IMR-90 (cell line): ENCODE measurements at regions not wholly inside any gene's neighbourhood (a gene's known extent, or its start where the extent isn't known, plus 50 kb on each side); places are given as distances from the start of the nearest gene placed in this dataset.

Experiments used
- ATAC-seq: fragments of 200-7000 bp; cut with Tn5 transposase; 2 replicates; pipeline ENCODE4 v1.9.1; 2020; ENCODE audit warnings: low read depth, mild to moderate bottlenecking, moderate library complexity
- BruUV-seq: library from RNA; stranded (reverse); fragments of 400-500 nt; replicated peaks from 2 replicates; lab custom pipeline; 2021; lab: Mats Ljungman, UMichigan
- CTCF ChIA-PET: fragments of 300-600 bp; formaldehyde crosslinking; extraction: SDS; loops from one replicate; lab custom pipeline; 2021; ENCODE audit warnings: antibody characterized with exemption; lab: Yijun Ruan, JAX
- POLR2A ChIA-PET: fragments of 300-600 bp; sonication (Branson Sonifier 250); formaldehyde crosslinking; loops from one replicate; lab custom pipeline; 2022; ENCODE audit warnings: antibody characterized with exemption; ENCODE audit not compliant: unreplicated experiment; lab: Charles Lee
- DNase-seq: peaks from one replicate; pipeline ENCODE4 v3.0.0; 2013
- H2AFZ ChIP-seq: replicated peaks from 2 replicates; pipeline ENCODE3; 2013; ENCODE audit warnings: low read length, mild to moderate bottlenecking; ENCODE audit not compliant: poor library complexity
- H2AK5ac ChIP-seq: 2 replicates; pipeline ENCODE4 v1.6.1; 2013; ENCODE audit warnings: low read depth, low read length, inconsistent platforms
- H2AK9ac ChIP-seq: replicated peaks from 2 replicates; pipeline ENCODE3; 2013; ENCODE audit warnings: mild to moderate bottlenecking, low read depth, low read length, moderate library complexity; ENCODE audit not compliant: poor library complexity
- H2BK120ac ChIP-seq: 2 replicates; pipeline ENCODE4 v1.6.1; 2013; ENCODE audit warnings: low read depth, low read length, inconsistent platforms
- H2BK15ac ChIP-seq: 3 replicates; pipeline ENCODE4 v1.6.1; 2013; ENCODE audit warnings: low read depth, low read length, inconsistent platforms
- H2BK20ac ChIP-seq: 2 replicates; pipeline ENCODE4 v1.6.1; 2013; ENCODE audit warnings: low read depth, mild to moderate bottlenecking, inconsistent platforms, low read length, moderate library complexity
- H2BK5ac ChIP-seq: 2 replicates; pipeline ENCODE4 v1.6.1; 2013; ENCODE audit warnings: mild to moderate bottlenecking, low read depth, low read length, inconsistent platforms; ENCODE audit not compliant: poor library complexity, severe bottlenecking
- H3K14ac ChIP-seq: replicated peaks from 2 replicates; pipeline ENCODE4 v1.6.1; 2013; ENCODE audit warnings: low read depth, low read length, inconsistent platforms
- H3K18ac ChIP-seq: 2 replicates; pipeline ENCODE4 v1.6.1; 2013; ENCODE audit warnings: low read depth, low read length, control low read depth
- H3K23ac ChIP-seq: 2 replicates; pipeline ENCODE4 v1.6.1; 2013; ENCODE audit warnings: low read depth, low read length, inconsistent platforms
- H3K27ac ChIP-seq: 2 replicates; pipeline ENCODE4 v1.5.1; 2013; ENCODE audit warnings: mild to moderate bottlenecking, control low read depth, low read length; ENCODE audit not compliant: insufficient read depth
- H3K27me3 ChIP-seq: 2 replicates; pipeline ENCODE4 v1.6.1; 2013; ENCODE audit warnings: low read length; ENCODE audit not compliant: control insufficient read depth, insufficient read depth
- H3K36me3 ChIP-seq: 2 replicates; pipeline ENCODE4 v1.6.1; 2013; ENCODE audit warnings: low read length, mixed read lengths; ENCODE audit not compliant: control insufficient read depth, insufficient read depth
- H3K4ac ChIP-seq: 2 replicates; pipeline ENCODE4 v1.6.1; 2013; ENCODE audit warnings: low read depth, low read length, inconsistent platforms
- H3K4me1 ChIP-seq: 2 replicates; pipeline ENCODE4 v1.6.1; 2013; ENCODE audit warnings: low read length, mixed read lengths; ENCODE audit not compliant: control insufficient read depth, insufficient read depth
- H3K4me2 ChIP-seq: 2 replicates; pipeline ENCODE4 v1.6.1; 2013; ENCODE audit warnings: low read depth, mild to moderate bottlenecking, control low read depth, low read length, moderate library complexity
- H3K4me3 ChIP-seq: 2 replicates; pipeline ENCODE4 v1.5.1; 2013; ENCODE audit warnings: low read depth, mild to moderate bottlenecking, control low read depth, low read length, moderate library complexity; ENCODE audit not compliant: insufficient read depth
- H3K56ac ChIP-seq: 2 replicates; pipeline ENCODE4 v1.6.1; 2013; ENCODE audit warnings: low read length, inconsistent platforms; ENCODE audit not compliant: insufficient read depth; ENCODE audit errors: extremely low read depth
- H3K79me1 ChIP-seq, 2 experiments: 2 replicates each; pipeline ENCODE4 v1.6.1; 2013; ENCODE audit warnings: low read length in 2 of 2, inconsistent platforms in 1 of 2, low read depth in 1 of 2
- H3K9ac ChIP-seq: 2 replicates; pipeline ENCODE4 v1.6.1; 2013; ENCODE audit warnings: low read depth, low read length, control low read depth
- H3K9me1 ChIP-seq: 2 replicates; pipeline ENCODE4 v1.6.1; 2013; ENCODE audit warnings: low read length, inconsistent platforms; ENCODE audit not compliant: insufficient read depth
- H3K9me3 ChIP-seq: 2 replicates; pipeline ENCODE4 v1.6.1; 2013; ENCODE audit warnings: low read length; ENCODE audit not compliant: control insufficient read depth, insufficient read depth
- H4K20me1 ChIP-seq: 2 replicates; pipeline ENCODE4 v1.6.1; 2013; ENCODE audit warnings: low read length, inconsistent platforms; ENCODE audit not compliant: insufficient read depth
- H4K5ac ChIP-seq: 2 replicates; pipeline ENCODE4 v1.6.1; 2013; ENCODE audit warnings: mild to moderate bottlenecking, low read depth, low read length, control low read depth
- H4K8ac ChIP-seq, 2 experiments: 2 replicates each; pipeline ENCODE4 v1.6.1; 2013; ENCODE audit warnings: low read depth in 2 of 2, low read length in 2 of 2, control low read depth in 1 of 2, inconsistent platforms in 1 of 2
- H4K91ac ChIP-seq: 2 replicates; pipeline ENCODE4 v1.6.1; 2013; ENCODE audit warnings: low read depth, low read length, inconsistent platforms; ENCODE audit not compliant: insufficient read depth
- BHLHE40 ChIP-seq: fragments of 150-350 bp; IDR thresholded peaks from 2 replicates; pipeline ENCODE4 v1.6.1; 2016; ENCODE audit warnings: mild to moderate bottlenecking, low read depth, low read length
- CEBPB ChIP-seq: IDR thresholded peaks from 2 replicates; pipeline ENCODE4 v1.6.1; 2012; ENCODE audit warnings: low read depth, low read length, improper control_type of control experiment
- CHD1 ChIP-seq: IDR thresholded peaks from 2 replicates; pipeline ENCODE4 v1.6.1; 2012; ENCODE audit warnings: low read depth, low read length, improper control_type of control experiment
- FOS ChIP-seq: fragments of 150-350 bp; IDR thresholded peaks from 2 replicates; pipeline ENCODE4 v1.6.1; 2016; ENCODE audit warnings: low read depth, low read length
- MAFK ChIP-seq: IDR thresholded peaks from 2 replicates; pipeline ENCODE4 v1.6.1; 2012; ENCODE audit warnings: low read depth, low read length, improper control_type of control experiment
- MAZ ChIP-seq: IDR thresholded peaks from 2 replicates; pipeline ENCODE4 v1.6.1; 2012; ENCODE audit warnings: low read depth, mild to moderate bottlenecking, low read length, improper control_type of control experiment, moderate library complexity, borderline replicate concordance
- MXI1 ChIP-seq: IDR thresholded peaks from 2 replicates; pipeline ENCODE4 v1.6.1; 2012; ENCODE audit warnings: low read depth, mild to moderate bottlenecking, low read length, moderate library complexity, borderline replicate concordance
- NFE2L2 ChIP-seq: fragments of 150-350 bp; IDR thresholded peaks from 2 replicates; pipeline ENCODE4 v1.6.1; 2016; ENCODE audit warnings: low read depth, mild to moderate bottlenecking, low read length
- POLR2A ChIP-seq: IDR thresholded peaks from 2 replicates; pipeline ENCODE4 v1.6.1; 2012; ENCODE audit warnings: mild to moderate bottlenecking, low read depth, low read length
- RAD21 ChIP-seq: IDR thresholded peaks from 2 replicates; pipeline ENCODE4 v1.6.1; 2012; ENCODE audit warnings: low read length, improper control_type of control experiment
- RCOR1 ChIP-seq: IDR thresholded peaks from 2 replicates; pipeline ENCODE4 v1.6.1; 2012; ENCODE audit warnings: mild to moderate bottlenecking, low read length, improper control_type of control experiment; ENCODE audit not compliant: insufficient replicate concordance
- RFX5 ChIP-seq: IDR thresholded peaks from 2 replicates; pipeline ENCODE4 v1.8.0; 2012; ENCODE audit warnings: low read depth, mild to moderate bottlenecking, low read length, moderate library complexity
- SMC3 ChIP-seq: fragments of 150-350 bp; IDR thresholded peaks from 2 replicates; pipeline ENCODE4 v1.6.1; 2016; ENCODE audit warnings: low read depth, mild to moderate bottlenecking, antibody characterized with exemption, low read length, moderate library complexity
- WGBS, 2 experiments: methylation state at CpG; one replicate each; pipeline versions ENCODE4 v1.1.5 to v1.1.7; 2013; ENCODE audit warnings: missing lambda C conversion rate in 2 of 2; ENCODE audit not compliant: insufficient read length in 1 of 2; ENCODE audit errors: extremely low coverage in 2 of 2; 5-methylcytosine and 5-hydroxymethylcytosine counted together
- dilution Hi-C: fragments of 300-500 bp; cut with HindIII; formaldehyde crosslinking; loops from one replicate; pipeline ENCODE4 v1.14.3; 2018; ENCODE audit warnings: low sequenced_read_pairs; ENCODE audit not compliant: unreplicated experiment
- in situ Hi-C: fragments of 300-500 bp; cut with MboI; formaldehyde crosslinking; loops from 3 replicates; pipeline ENCODE4 v1.14.3; 2019; ENCODE audit warnings: low sequenced_read_pairs, inconsistent platforms, mixed read lengths
- intact Hi-C: fragments of 100-400 bp; cut with micrococcal nuclease; formaldehyde crosslinking; loops from 2 replicates; pipeline ENCODE4 v1.10.0; 2022
- TF ChIP-seq, protein P1 (sequence below): conservative IDR thresholded peaks from 2 replicates; pipeline ENCODE4 v1.5.1; 2012; ENCODE audit warnings: mild to moderate bottlenecking, low read depth, low read length, improper control_type of control experiment
- TF ChIP-seq, protein P2 (sequence below): fragments of 150-350 bp; IDR thresholded peaks from 2 replicates; pipeline ENCODE4 v1.6.1; 2016; ENCODE audit warnings: low read depth, mild to moderate bottlenecking, low read length, moderate library complexity, borderline replicate concordance
- TF ChIP-seq, protein P3 (sequence below): fragments of 150-350 bp; IDR thresholded peaks from 2 replicates; pipeline ENCODE4 v1.6.1; 2017; ENCODE audit warnings: mild to moderate bottlenecking, antibody characterized with exemption, low read length, low read depth

DNA sequence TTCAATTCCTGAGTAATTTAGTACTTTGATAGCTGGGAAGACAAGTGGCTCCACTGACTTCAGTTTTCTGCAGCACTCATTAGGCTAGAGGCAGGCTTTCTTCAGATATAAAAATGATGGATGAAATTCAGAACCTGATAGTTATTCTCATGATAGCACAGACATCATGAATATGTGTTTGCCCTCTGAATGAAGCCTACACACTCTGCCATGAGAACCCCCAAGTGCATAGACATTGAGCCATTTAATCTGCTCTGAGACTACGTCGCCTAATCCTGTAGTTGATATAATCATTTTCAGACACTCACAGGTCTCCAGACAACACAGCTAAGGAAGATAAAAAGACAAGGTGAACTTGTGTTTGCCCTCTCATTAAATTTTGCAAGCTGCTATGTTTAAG, 566.1 kb downstream of the AMY1C start:
- WGBS, 2 experiments: no CpG with 5 or more reads among the region's 2 CpGs
- BruUV-seq: no TSS peak

More for the DNA sequence above, 566.1 kb downstream of the AMY1C start:
- TF ChIP-seq BHLHE40: no peak
- TF ChIP-seq NFE2L2: no peak
- TF ChIP-seq MAZ: no peak
- TF ChIP-seq SMC3: no peak
- TF ChIP-seq MXI1: no peak
- no peak for TF ChIP-seq MAFK
- no peak for TF ChIP-seq CHD1
- no peak for TF ChIP-seq POLR2A
- no peak for TF ChIP-seq RAD21
- TF ChIP-seq, protein P1, sequence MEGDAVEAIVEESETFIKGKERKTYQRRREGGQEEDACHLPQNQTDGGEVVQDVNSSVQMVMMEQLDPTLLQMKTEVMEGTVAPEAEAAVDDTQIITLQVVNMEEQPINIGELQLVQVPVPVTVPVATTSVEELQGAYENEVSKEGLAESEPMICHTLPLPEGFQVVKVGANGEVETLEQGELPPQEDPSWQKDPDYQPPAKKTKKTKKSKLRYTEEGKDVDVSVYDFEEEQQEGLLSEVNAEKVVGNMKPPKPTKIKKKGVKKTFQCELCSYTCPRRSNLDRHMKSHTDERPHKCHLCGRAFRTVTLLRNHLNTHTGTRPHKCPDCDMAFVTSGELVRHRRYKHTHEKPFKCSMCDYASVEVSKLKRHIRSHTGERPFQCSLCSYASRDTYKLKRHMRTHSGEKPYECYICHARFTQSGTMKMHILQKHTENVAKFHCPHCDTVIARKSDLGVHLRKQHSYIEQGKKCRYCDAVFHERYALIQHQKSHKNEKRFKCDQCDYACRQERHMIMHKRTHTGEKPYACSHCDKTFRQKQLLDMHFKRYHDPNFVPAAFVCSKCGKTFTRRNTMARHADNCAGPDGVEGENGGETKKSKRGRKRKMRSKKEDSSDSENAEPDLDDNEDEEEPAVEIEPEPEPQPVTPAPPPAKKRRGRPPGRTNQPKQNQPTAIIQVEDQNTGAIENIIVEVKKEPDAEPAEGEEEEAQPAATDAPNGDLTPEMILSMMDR: no peak
- TF ChIP-seq, protein P2, sequence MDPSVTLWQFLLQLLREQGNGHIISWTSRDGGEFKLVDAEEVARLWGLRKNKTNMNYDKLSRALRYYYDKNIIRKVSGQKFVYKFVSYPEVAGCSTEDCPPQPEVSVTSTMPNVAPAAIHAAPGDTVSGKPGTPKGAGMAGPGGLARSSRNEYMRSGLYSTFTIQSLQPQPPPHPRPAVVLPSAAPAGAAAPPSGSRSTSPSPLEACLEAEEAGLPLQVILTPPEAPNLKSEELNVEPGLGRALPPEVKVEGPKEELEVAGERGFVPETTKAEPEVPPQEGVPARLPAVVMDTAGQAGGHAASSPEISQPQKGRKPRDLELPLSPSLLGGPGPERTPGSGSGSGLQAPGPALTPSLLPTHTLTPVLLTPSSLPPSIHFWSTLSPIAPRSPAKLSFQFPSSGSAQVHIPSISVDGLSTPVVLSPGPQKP: no peak
- TF ChIP-seq FOS: no peak
- TF ChIP-seq, protein P3, sequence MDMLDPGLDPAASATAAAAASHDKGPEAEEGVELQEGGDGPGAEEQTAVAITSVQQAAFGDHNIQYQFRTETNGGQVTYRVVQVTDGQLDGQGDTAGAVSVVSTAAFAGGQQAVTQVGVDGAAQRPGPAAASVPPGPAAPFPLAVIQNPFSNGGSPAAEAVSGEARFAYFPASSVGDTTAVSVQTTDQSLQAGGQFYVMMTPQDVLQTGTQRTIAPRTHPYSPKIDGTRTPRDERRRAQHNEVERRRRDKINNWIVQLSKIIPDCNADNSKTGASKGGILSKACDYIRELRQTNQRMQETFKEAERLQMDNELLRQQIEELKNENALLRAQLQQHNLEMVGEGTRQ: no peak
- TF ChIP-seq RFX5: no peak
- TF ChIP-seq CEBPB: no peak
- TF ChIP-seq RCOR1: no peak
- Histone ChIP-seq H3K4me2 (no peak overlapping the region), H2BK20ac (no peak overlapping the region), H3K9ac (no peak overlapping the region), H2AK5ac (no peak overlapping the region), H3K18ac (no peak overlapping the region), H3K79me1 (no peaks in the 10 kb centered on the region), H4K20me1 (no peaks in the 10 kb centered on the region), H4K5ac (no peak overlapping the region), H3K27me3 (no peaks in the 10 kb centered on the region), H3K23ac (no peak overlapping the region), H3K14ac (no peak overlapping the region), H4K91ac (no peak overlapping the region), H3K9me3 (0 out of 2 replicates have a peak, but pooled peaks cover 2% of the 10 kb centered on the region), H3K4me1 (no peaks in the 10 kb centered on the region), H4K8ac (no peak overlapping the region), H3K9me1 (no peaks in the 10 kb centered on the region), H2BK15ac (no peak overlapping the region), H3K4me3 (no peak overlapping the region), H2AFZ (no peak overlapping the region), H2BK120ac (no peak overlapping the region), H3K4ac (no peak overlapping the region), H3K56ac (no peak overlapping the region), H2BK5ac (no peak overlapping the region), H3K27ac (no peak overlapping the region), H2AK9ac (no peak overlapping the region), H3K36me3 (no peaks in the 10 kb centered on the region)
- POLR2A ChIA-PET: no interaction called here
- CTCF ChIA-PET: no interaction called here
- no peak for ATAC-seq
- intact Hi-C loops: no loop called here
- dilution Hi-C loops: no loop called here
- in situ Hi-C loops: no loop called here
- DNase-seq: no peak
